ENCODE measurements at regions not wholly inside any gene's neighbourhood (a gene's known extent, or its start where the extent isn't known, plus 50 kb on each side); places are given as distances from the start of the nearest gene placed in this dataset.

GRCh38 chr6:157772820-157773219, 50.2 kb upstream of the SNX9 start:
- no peak for DNase-seq (ENCODE audit: low spot score)

All from NAMALWA (cell line).